OCI-LY7 (cell line): ENCODE measurements at regions not wholly inside any gene's neighbourhood (a gene's known extent, or its start where the extent isn't known, plus 50 kb on each side); places are given as distances from the start of the nearest gene placed in this dataset.

ENCODE experiments used
- BruUV-seq: library from RNA; stranded (reverse); fragments of 400-500 nt; replicated peaks from 2 replicates; lab custom pipeline; 2021; lab: Mats Ljungman, UMichigan
- CTCF ChIA-PET: fragments of 300-600 bp; sonication (Branson Sonifier 250); formaldehyde crosslinking; loops from one replicate; lab custom pipeline; 2022; ENCODE audit warnings: antibody characterized with exemption; ENCODE audit not compliant: unreplicated experiment; lab: Charles Lee
- POLR2A ChIA-PET: fragments of 300-600 bp; sonication (Branson Sonifier 250); formaldehyde crosslinking; loops from one replicate; lab custom pipeline; 2022; ENCODE audit warnings: antibody characterized with exemption; lab: Charles Lee
- DNase-seq: peaks from one replicate; pipeline ENCODE4 v3.0.0-alpha.2; 2015; ENCODE audit warnings: low spot score
- H2AFZ ChIP-seq: fragments of 200-600 bp; sonication (generic), shearing (Covaris generic); 2 replicates; pipeline ENCODE4 v1.6.1; 2014; ENCODE audit warnings: mild to moderate bottlenecking, antibody characterized with exemption, low read length, moderate library complexity
- H3K27ac ChIP-seq: fragments of 200-600 bp; sonication (generic); 2 replicates; pipeline ENCODE4 v1.5.1; 2014; ENCODE audit warnings: mixed run types, low read depth, mild to moderate bottlenecking, moderate library complexity, low read length, inconsistent platforms; ENCODE audit not compliant: poor library complexity, severe bottlenecking
- H3K36me3 ChIP-seq: fragments of 200-600 bp; sonication (generic); 2 replicates; pipeline ENCODE4 v1.6.1; 2014; ENCODE audit warnings: mild to moderate bottlenecking, antibody characterized with exemption, low read length, moderate library complexity, mixed read lengths; ENCODE audit not compliant: insufficient read depth
- H3K4me1 ChIP-seq: fragments of 200-600 bp; sonication (generic); 2 replicates; pipeline ENCODE4 v1.5.1; 2014; ENCODE audit warnings: mild to moderate bottlenecking, low read length; ENCODE audit not compliant: insufficient read depth, poor library complexity, severe bottlenecking
- H3K4me2 ChIP-seq: fragments of 200-600 bp; sonication (generic); 2 replicates; pipeline ENCODE4 v1.6.1; 2014; ENCODE audit warnings: mild to moderate bottlenecking, low read length
- H3K4me3 ChIP-seq: fragments of 200-600 bp; sonication (generic); 2 replicates; pipeline ENCODE4 v1.5.1; 2014; ENCODE audit warnings: mild to moderate bottlenecking, low read depth, low read length; ENCODE audit not compliant: poor library complexity, severe bottlenecking
- H3K79me2 ChIP-seq: fragments of 200-600 bp; sonication (generic); 2 replicates; pipeline ENCODE4 v1.6.1; 2016; ENCODE audit warnings: low read depth, mild to moderate bottlenecking, low read length, moderate library complexity, mixed read lengths; ENCODE audit not compliant: insufficient read depth
- H3K9me2 ChIP-seq: fragments of 200-600 bp; sonication (generic); 2 replicates; pipeline ENCODE4 v1.6.1; 2016; ENCODE audit warnings: mild to moderate bottlenecking, low read length, mixed read lengths; ENCODE audit not compliant: insufficient read depth
- H3K9me3 ChIP-seq: fragments of 200-600 bp; sonication (generic); 2 replicates; pipeline ENCODE4 v1.6.1; 2014; ENCODE audit warnings: mild to moderate bottlenecking, mixed run types, low read length, mixed read lengths
- H4K20me1 ChIP-seq: fragments of 200-600 bp; sonication (generic); 2 replicates; pipeline ENCODE4 v1.6.1; 2014; ENCODE audit warnings: mild to moderate bottlenecking, antibody characterized with exemption, low read length, moderate library complexity, mixed read lengths; ENCODE audit not compliant: insufficient read depth
- EZH2phosphoT487 ChIP-seq: fragments of 200-600 bp; sonication (generic); IDR thresholded peaks from 2 replicates; pipeline ENCODE4 v1.6.1; 2018; ENCODE audit warnings: low read depth, borderline replicate concordance, mild to moderate bottlenecking, mixed run types, antibody characterized with exemption, low read length, moderate library complexity, mixed read lengths
- intact Hi-C: fragments of 100-400 bp; cut with micrococcal nuclease; formaldehyde crosslinking; loops from one replicate; pipeline ENCODE4 v1.10.0; 2022; ENCODE audit not compliant: unreplicated experiment
- TF ChIP-seq, protein P1 (sequence below): fragments of 200-600 bp; sonication (generic); conservative IDR thresholded peaks from 2 replicates; pipeline ENCODE4 v1.5.1; 2014; ENCODE audit warnings: mild to moderate bottlenecking, antibody characterized with exemption, low read length, moderate library complexity, mixed read lengths

DNA sequence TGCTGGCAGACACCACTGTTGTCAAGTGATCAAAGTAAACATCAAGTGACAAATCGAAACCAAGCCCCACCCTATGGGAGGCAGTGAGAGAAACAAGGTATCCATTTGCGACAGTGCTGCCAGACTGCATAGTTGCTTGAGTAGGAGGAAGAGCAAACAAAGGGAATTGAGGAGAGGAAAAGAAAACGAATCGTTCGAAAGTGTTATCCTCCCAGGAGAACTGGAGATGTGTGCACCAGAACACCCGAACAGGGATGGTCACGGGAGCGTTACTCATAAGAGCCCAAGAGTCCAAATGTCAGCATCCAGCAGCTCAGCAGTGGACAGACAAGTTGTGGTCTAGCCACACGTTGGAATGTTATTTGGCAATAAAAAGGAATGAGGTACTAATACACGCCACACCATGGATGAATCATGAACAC lies 58.4 kb upstream of the NUP50 start:
- no peak for DNase-seq
- Histone ChIP-seq H3K79me2 (no peaks in the 10 kb centered on the region), H3K36me3 (no peaks in the 10 kb centered on the region), H3K4me1 (peaks cover 6% of the 10 kb centered on the region), H3K9me2 (no peaks in the 10 kb centered on the region), H3K27ac (no peak overlapping the region), H3K4me3 (no peak overlapping the region), H2AFZ (no peak overlapping the region), H4K20me1 (no peaks in the 10 kb centered on the region), H3K4me2 (no peak overlapping the region), H3K9me3 (no peaks in the 10 kb centered on the region)
- POLR2A ChIA-PET = no interaction called here
- TF ChIP-seq EZH2phosphoT487 = no peak
- TF ChIP-seq, protein P1, sequence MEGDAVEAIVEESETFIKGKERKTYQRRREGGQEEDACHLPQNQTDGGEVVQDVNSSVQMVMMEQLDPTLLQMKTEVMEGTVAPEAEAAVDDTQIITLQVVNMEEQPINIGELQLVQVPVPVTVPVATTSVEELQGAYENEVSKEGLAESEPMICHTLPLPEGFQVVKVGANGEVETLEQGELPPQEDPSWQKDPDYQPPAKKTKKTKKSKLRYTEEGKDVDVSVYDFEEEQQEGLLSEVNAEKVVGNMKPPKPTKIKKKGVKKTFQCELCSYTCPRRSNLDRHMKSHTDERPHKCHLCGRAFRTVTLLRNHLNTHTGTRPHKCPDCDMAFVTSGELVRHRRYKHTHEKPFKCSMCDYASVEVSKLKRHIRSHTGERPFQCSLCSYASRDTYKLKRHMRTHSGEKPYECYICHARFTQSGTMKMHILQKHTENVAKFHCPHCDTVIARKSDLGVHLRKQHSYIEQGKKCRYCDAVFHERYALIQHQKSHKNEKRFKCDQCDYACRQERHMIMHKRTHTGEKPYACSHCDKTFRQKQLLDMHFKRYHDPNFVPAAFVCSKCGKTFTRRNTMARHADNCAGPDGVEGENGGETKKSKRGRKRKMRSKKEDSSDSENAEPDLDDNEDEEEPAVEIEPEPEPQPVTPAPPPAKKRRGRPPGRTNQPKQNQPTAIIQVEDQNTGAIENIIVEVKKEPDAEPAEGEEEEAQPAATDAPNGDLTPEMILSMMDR = no peak
- intact Hi-C loops = no loop called here
- no TSS peak for BruUV-seq
- CTCF ChIA-PET = no interaction called here

DNA sequence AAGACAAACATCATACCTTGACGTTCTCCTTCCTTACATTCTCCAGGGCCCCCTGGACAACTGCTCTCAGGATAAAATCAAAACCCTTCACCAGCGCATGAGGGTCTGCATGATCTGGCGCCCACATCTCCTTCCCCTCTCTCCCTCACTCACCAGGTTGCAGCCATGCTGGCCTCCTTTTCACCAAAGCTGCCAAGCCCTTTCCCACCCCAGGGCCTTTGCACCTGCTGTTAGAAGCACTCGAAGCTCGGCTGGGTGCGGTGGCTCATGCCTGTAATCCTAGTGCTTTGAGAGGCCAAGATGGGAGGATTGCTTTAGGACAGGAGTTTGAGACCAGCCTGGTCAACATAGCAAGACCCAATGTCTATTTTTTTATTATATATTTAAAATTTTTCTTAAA lies 56.1 kb upstream of the NUP50 start:
- Histone ChIP-seq H3K4me3 (no peak overlapping the region), H3K9me2 (no peaks in the 10 kb centered on the region), H3K79me2 (no peaks in the 10 kb centered on the region), H4K20me1 (no peaks in the 10 kb centered on the region), H3K4me2 (no peak overlapping the region), H3K4me1 (no peaks in the 10 kb centered on the region), H3K36me3 (no peaks in the 10 kb centered on the region), H3K27ac (no peak overlapping the region), H2AFZ (no peak overlapping the region), H3K9me3 (no peaks in the 10 kb centered on the region)
- TF ChIP-seq, protein P1 = no peak
- no peak for TF ChIP-seq EZH2phosphoT487
- ChIA-PET POLR2A (interaction anchor here (0.6 kb wide), 1 partner anchor 769 kb away, joined by 5 read pairs; no protein-coding TSS in a partner anchor), CTCF (no interaction called here)
- no peak for DNase-seq
- intact Hi-C loops = no loop called here
- no TSS peak for BruUV-seq

DNA sequence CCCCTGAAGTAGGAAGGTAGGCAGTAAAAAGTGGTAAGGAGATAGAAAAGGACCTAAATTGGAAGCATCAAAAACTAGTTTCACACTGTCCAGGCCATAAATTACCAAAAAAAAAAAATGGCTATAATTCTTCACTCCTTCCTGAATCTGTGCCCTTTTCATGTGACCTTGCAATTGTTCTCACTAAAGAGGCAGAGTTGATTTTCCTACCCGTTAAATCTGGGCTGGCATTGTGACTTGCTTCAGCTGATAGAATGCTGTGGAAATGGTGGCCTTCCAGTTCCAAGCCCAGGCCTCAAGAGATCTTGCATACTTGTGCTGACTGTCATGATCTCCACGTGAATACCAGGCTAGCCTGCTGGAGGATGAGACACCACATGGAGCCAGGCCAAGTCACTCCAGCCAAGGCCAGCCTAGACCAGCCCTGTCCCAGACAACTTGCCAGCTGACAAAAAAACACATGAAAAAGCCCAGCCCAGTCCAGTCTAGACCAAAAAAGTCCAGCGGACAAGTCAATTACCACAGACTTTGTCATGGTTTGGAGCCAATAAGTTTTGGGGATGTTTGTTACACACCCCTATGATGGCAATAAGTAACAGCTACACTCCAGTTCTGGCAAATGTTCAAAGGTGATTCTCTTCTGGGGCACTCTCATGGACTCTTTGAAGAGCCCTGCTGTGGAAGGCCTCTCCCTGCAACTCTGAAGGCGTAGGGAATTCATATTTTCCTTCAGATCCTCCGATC lies 51.4 kb upstream of the NUP50 start:
- TF ChIP-seq EZH2phosphoT487 = no peak
- TF ChIP-seq, protein P1 = no peak
- no TSS peak for BruUV-seq
- Histone ChIP-seq H3K9me2 (no peaks in the 10 kb centered on the region), H2AFZ (no peak overlapping the region), H3K36me3 (no peaks in the 10 kb centered on the region), H3K4me1 (no peaks in the 10 kb centered on the region), H3K4me3 (no peak overlapping the region), H3K9me3 (no peaks in the 10 kb centered on the region), H3K79me2 (no peaks in the 10 kb centered on the region), H3K4me2 (no peak overlapping the region), H4K20me1 (no peaks in the 10 kb centered on the region), H3K27ac (no peak overlapping the region)
- CTCF ChIA-PET = no interaction called here
- POLR2A ChIA-PET = interaction anchor here (0.6 kb wide), 1 partner anchor 1961 kb away, joined by 5 read pairs; the partner anchor contains the start of gene TSPO
- DNase-seq = no peak
- intact Hi-C loops = no loop called here
